ENCODE measurements at regions not wholly inside any gene's neighbourhood (a gene's known extent, or its start where the extent isn't known, plus 50 kb on each side); places are given as distances from the start of the nearest gene placed in this dataset.

DNA sequence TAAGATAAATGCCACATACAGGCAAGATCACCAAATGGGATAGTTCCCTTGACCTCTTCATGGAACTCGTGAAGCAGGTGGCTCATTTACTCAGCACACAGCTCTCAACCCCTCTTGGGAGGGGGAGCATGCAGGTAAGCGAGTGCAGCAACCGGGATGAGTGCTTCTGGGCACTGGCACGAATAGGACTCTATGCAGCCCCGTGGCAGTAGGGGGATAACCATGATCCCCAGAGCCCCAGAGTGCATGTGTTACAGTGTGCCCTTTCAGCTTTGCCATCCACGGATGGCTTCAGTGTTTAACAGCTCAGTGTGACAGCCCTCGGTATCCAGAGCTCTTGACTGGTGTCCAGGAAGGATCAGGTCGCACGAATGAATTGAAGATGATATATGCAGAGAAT lies 1187.1 kb downstream of the CDH9 start (continued):
- TF ChIP-seq, protein P1, sequence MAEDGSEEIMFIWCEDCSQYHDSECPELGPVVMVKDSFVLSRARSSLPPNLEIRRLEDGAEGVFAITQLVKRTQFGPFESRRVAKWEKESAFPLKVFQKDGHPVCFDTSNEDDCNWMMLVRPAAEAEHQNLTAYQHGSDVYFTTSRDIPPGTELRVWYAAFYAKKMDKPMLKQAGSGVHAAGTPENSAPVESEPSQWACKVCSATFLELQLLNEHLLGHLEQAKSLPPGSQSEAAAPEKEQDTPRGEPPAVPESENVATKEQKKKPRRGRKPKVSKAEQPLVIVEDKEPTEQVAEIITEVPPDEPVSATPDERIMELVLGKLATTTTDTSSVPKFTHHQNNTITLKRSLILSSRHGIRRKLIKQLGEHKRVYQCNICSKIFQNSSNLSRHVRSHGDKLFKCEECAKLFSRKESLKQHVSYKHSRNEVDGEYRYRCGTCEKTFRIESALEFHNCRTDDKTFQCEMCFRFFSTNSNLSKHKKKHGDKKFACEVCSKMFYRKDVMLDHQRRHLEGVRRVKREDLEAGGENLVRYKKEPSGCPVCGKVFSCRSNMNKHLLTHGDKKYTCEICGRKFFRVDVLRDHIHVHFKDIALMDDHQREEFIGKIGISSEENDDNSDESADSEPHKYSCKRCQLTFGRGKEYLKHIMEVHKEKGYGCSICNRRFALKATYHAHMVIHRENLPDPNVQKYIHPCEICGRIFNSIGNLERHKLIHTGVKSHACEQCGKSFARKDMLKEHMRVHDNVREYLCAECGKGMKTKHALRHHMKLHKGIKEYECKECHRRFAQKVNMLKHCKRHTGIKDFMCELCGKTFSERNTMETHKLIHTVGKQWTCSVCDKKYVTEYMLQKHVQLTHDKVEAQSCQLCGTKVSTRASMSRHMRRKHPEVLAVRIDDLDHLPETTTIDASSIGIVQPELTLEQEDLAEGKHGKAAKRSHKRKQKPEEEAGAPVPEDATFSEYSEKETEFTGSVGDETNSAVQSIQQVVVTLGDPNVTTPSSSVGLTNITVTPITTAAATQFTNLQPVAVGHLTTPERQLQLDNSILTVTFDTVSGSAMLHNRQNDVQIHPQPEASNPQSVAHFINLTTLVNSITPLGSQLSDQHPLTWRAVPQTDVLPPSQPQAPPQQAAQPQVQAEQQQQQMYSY (CRISPR knock-in tag; IDR thresholded peaks at IDR 0.05) = no peak
- no peak for TF ChIP-seq SOX6 (IDR thresholded peaks at IDR 0.05)
- TF ChIP-seq SOX6 (CRISPR knock-in tag; IDR thresholded peaks at IDR 0.05) = no peak
- no peak for TF ChIP-seq ZNF20 (CRISPR knock-in tag; IDR thresholded peaks at IDR 0.05)

DNA sequence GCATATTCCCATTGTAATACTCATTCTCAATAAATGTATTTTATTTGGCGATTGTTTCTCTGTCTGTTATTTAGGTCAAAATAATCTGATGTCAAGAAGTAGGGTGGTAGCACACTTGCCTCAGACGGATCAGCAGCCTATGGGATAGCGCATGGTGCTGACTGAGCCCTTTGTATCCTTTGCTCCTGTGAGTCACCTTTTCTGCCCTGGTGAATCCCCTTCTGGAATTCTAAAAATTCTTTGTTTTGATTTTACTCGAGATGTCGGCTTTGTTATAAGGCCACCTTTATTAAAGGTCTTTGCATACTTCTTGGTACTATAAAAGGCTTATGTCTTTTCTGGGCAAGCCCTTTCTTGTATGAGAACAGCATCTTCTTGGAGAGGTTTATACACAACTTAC lies 1187.8 kb downstream of the CDH9 start:
- 20% methylated on average over 5 of the region's 5 CpGs for WGBS (ENCODE audit: low lambda C conversion rate)
- Histone ChIP-seq H3K27me3 (ENCODE audit: control insufficient read depth in 1 of 2, insufficient read depth in 2 of 2, low read length in 2 of 2) (no peaks in the 10 kb centered on the region), H3K4me3 (replicated peaks in 1 of 3; ENCODE audit: insufficient read depth in 1 of 3, low read depth in 2 of 3, low read length in 3 of 3) (no peak overlapping the region), H3K9ac (ENCODE audit: insufficient read depth, low read depth, low read length) (no peak overlapping the region), H2AFZ (ENCODE audit: low read length) (no peak overlapping the region), H3K27ac (ENCODE audit: extremely low read length, insufficient read depth, low read length) (no peak overlapping the region), H3K4me2 (ENCODE audit: low read depth, low read length) (no peak overlapping the region), H3K4me1 (ENCODE audit: insufficient read depth, low read length) (no peaks in the 10 kb centered on the region), H3K79me2 (ENCODE audit: insufficient read depth, low read length) (no peaks in the 10 kb centered on the region), H3K9me3 (ENCODE audit: low read length) (peaks cover 26% of the 10 kb centered on the region), H3K36me3 (replicated peaks in 1 of 2; ENCODE audit: control insufficient read depth in 1 of 2, insufficient read depth in 2 of 2, low read length in 2 of 2) (no peaks in the 10 kb centered on the region), H4K20me1 (ENCODE audit: insufficient read depth, low read length) (no peaks in the 10 kb centered on the region)
- POLR2A ChIA-PET = no interaction called here
- intact Hi-C loops (cut with micrococcal nuclease; ENCODE audit: unreplicated experiment) = no loop called here
- no peak for DNase-seq (ENCODE audit: low spot score)
- in situ Hi-C loops (cut with HindIII; ENCODE audit: extremely low pct_ligation_motif_present, low pct_unique_long_range_greater_than_20kb) = no loop called here
- no peak for ATAC-seq
- no peak for FAIRE-seq
- BruUV-seq (replicated peaks) = no TSS peak
- CTCF ChIA-PET (ENCODE audit: low intra/inter-chr PET ratio, low total read pairs) = no interaction called here
- TF ChIP-seq ARID2 (CRISPR knock-in tag; IDR thresholded peaks at IDR 0.05; ENCODE audit: borderline replicate concordance) (no peak), ZBTB42 (CRISPR knock-in tag; IDR thresholded peaks at IDR 0.05) (no peak), ZNF709 (CRISPR knock-in tag; IDR thresholded peaks at IDR 0.05) (no peak), HES4 (CRISPR knock-in tag; IDR thresholded peaks at IDR 0.05; ENCODE audit: borderline replicate concordance) (no peak), KAT7 (CRISPR knock-in tag; IDR thresholded peaks at IDR 0.05; ENCODE audit: borderline replicate concordance) (no peak), HOXA5 (CRISPR knock-in tag; IDR thresholded peaks at IDR 0.05) (no peak), RFX3 (CRISPR knock-in tag; IDR thresholded peaks at IDR 0.05) (no peak), ETV5 (CRISPR knock-in tag; IDR thresholded peaks at IDR 0.05; ENCODE audit: borderline replicate concordance) (no peak)
- TF ChIP-seq, protein P2, sequence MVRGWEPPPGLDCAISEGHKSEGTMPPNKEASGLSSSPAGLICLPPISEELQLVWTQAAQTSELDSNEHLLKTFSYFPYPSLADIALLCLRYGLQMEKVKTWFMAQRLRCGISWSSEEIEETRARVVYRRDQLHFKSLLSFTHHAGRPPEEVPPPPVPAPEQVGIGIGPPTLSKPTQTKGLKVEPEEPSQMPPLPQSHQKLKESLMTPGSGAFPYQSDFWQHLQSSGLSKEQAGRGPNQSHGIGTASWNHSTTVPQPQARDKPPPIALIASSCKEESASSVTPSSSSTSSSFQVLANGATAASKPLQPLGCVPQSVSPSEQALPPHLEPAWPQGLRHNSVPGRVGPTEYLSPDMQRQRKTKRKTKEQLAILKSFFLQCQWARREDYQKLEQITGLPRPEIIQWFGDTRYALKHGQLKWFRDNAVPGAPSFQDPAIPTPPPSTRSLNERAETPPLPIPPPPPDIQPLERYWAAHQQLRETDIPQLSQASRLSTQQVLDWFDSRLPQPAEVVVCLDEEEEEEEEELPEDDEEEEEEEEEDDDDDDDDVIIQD (CRISPR knock-in tag; IDR thresholded peaks at IDR 0.05; ENCODE audit: low read depth) = no peak
- TF ChIP-seq, protein P3, sequence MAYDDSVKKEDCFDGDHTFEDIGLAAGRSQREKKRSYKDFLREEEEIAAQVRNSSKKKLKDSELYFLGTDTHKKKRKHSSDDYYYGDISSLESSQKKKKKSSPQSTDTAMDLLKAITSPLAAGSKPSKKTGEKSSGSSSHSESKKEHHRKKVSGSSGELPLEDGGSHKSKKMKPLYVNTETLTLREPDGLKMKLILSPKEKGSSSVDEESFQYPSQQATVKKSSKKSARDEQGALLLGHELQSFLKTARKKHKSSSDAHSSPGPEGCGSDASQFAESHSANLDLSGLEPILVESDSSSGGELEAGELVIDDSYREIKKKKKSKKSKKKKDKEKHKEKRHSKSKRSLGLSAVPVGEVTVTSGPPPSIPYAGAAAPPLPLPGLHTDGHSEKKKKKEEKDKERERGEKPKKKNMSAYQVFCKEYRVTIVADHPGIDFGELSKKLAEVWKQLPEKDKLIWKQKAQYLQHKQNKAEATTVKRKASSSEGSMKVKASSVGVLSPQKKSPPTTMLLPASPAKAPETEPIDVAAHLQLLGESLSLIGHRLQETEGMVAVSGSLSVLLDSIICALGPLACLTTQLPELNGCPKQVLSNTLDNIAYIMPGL (CRISPR knock-in tag; IDR thresholded peaks at IDR 0.05; ENCODE audit: borderline replicate concordance in 1 of 2, low read depth in 1 of 2) = no peak
- TF ChIP-seq, protein P4, sequence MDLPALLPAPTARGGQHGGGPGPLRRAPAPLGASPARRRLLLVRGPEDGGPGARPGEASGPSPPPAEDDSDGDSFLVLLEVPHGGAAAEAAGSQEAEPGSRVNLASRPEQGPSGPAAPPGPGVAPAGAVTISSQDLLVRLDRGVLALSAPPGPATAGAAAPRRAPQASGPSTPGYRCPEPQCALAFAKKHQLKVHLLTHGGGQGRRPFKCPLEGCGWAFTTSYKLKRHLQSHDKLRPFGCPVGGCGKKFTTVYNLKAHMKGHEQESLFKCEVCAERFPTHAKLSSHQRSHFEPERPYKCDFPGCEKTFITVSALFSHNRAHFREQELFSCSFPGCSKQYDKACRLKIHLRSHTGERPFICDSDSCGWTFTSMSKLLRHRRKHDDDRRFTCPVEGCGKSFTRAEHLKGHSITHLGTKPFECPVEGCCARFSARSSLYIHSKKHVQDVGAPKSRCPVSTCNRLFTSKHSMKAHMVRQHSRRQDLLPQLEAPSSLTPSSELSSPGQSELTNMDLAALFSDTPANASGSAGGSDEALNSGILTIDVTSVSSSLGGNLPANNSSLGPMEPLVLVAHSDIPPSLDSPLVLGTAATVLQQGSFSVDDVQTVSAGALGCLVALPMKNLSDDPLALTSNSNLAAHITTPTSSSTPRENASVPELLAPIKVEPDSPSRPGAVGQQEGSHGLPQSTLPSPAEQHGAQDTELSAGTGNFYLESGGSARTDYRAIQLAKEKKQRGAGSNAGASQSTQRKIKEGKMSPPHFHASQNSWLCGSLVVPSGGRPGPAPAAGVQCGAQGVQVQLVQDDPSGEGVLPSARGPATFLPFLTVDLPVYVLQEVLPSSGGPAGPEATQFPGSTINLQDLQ (CRISPR knock-in tag; IDR thresholded peaks at IDR 0.05) = no peak
